GM21576 (cell line): ENCODE measurements at regions not wholly inside any gene's neighbourhood (a gene's known extent, or its start where the extent isn't known, plus 50 kb on each side); places are given as distances from the start of the nearest gene placed in this dataset.

Experiments
- ATAC-seq: cut with Tn5 transposase; IDR thresholded peaks from one replicate; pipeline ENCODE4 v1.9.1; 2021; ENCODE audit warnings: mild to moderate bottlenecking, moderate library complexity; ENCODE audit not compliant: unreplicated experiment

GRCh38 chr5:123756318-123756665 lies 244.3 kb downstream of the CSNK1G3 start:
- ATAC-seq: no peak

DNA sequence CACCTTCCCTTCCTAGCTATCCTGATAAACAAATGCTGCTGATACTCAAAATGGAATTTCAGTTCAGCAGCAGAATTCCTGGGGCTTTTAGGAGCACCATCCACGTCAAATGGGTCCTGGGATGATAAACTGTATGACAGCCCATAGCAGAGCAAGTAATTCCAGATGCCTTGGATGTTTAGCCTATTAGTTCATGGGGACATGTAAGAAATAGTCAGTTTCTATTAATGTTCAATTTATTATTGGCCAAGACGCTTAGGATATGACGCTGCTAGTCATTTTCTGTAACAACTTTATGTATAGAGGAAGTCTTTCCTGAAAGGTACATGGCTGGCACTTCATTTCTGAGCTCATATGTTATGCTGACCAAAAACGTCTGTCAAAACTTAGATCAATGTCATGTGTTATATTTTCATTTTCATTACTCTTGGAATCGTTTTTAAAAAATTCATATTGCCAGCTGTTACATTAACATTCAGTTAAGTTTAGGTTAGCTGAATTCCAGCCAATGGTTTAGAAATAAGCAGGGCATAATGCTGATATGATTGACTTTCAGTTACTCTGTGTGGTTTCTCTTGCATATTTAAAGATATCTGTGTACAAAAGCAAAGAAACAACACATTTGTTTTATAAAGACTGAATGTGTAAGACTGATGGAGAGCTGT lies 243.8 kb downstream of the CSNK1G3 start:
- no peak for ATAC-seq

DNA sequence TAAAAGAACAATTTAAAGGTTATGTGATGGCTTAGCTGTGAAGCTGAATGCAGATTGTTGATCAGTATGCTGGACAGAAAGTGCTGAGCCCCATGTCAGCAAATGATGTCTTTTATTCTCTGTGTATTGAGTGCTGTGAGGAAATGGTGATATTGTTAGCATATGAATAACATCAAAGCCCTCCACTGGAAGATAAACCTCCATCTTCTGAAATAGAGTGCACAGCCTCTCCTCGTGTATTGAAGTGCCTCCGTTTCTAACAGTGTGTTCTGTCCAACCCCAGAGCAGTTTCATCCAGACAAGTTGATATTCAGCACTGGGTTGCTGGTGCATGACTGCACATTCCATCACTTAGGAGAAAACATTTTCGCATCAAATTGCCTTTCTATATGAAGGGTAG lies 242.9 kb downstream of the CSNK1G3 start:
- ATAC-seq: no peak

DNA sequence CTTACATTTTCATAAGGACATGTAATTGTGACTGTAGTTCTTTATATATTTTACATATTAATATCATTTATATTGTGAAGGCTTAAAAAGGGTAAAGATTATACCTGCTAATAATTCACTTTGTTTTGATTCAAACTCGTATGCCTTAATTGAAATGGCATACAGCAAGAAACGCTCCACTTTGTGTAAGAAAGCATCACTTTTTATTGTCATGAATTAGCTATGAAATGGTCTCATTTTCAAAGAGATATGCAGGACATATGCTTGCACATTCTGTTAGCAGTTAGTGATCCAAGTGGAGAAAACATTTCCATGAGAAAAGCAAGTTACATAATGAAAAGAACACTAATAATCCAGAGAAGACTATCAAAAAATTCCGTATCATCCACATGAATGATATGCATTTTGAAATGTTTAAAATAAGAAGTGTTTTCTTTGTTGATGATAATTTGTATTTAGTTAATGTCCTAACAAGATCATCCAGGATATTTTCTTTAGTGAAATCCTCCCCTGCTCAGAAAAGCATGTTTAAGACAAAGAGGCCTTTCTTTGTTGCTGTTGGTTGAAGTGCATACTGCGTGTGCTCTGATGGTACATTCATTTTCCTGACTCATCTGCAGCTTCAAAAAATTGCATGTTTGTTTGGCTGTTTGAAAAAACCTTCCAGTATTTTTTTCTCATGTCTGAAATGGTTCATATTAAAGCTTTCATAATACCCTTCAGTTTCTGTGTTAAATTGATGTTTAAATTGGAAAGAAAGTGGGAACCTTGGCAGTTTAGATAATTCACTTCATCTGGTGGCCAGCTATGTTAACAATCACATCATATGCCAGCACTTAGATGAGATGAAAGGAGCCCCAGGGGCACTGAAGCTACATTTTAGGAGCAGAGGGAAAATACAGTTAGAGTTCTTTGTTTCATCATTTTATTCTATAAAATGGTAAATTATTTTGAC lies 242.2 kb downstream of the CSNK1G3 start:
- no peak for ATAC-seq

DNA sequence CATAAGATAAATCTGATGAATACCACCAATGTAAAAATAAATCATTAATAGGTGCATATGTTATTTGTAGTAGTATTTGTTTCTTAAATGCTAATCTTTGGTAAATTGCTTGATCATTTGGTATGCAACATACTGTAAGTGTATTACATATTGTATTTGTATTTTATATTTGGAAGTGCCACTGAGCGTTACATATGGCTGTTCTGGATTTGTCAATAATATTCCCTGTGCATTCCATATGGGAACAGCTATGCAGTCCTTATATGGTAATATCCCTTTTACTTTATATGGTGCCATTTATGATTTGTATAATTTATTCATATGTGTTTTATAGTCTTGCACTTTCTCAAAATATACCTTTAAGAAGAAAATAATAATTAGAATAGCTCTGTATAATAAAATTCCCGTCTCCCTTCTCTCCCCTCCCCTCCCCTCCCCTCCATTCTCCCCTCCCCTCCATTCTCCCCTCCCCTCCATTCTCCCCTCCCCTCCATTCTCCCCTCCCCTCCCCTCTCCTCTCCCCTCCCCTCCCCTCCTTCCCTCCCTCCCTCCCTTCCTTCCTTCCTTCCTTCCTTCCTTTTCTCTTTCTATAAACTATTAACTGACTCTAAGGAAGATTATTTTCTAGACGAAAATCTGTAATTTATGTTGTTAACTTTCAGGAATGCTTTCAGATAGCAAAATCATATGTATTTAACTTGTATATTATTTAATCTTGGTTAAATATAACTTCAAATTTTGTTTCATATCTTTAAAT lies 241.4 kb downstream of the CSNK1G3 start:
- no peak for ATAC-seq

- no peak for ATAC-seq
Measured at GRCh38 chr5:123752552-123753179, 240.7 kb downstream of the CSNK1G3 start.

DNA sequence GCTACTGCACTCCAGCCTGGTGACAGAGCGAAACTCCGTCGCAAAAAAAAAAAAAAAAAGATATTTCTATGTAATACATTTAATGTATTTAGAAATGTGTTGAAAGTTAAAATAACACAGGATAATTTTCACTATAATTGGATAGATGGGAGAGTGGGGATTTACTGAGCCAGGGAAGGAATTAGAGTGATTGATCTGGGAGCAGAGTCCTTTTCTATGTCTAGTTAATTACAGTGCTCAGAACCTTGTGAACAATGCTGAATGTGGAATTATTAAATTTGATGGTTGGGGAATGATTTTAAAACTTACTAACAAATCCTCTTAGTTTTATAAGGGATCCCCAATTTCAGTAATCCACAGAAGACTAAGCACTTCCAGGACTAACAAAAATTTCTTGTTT lies 239.7 kb downstream of the CSNK1G3 start:
- no peak for ATAC-seq

DNA sequence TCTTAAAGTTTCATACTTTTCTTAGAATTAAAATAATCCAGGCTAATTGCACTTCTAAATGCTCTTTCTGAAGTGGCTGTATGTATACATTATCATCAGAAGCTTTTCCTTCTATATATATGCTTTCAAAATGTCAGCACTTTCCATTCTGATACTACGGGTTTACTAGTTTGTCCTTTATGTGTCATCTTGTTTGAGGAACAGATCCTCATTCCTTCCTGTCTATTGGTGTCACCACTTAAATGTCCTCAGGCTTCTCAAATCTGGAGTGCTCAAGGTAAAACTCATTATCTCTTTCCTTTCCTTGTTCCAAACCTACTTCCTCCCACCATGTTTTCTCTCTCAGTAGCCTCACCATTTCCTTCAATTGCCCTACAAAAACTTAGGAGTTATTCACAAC lies 236.3 kb downstream of the CSNK1G3 start:
- ATAC-seq: no peak

GRCh38 chr5:123746683-123747360 lies 234.8 kb downstream of the CSNK1G3 start:
- no peak for ATAC-seq

GRCh38 chr5:123743990-123744583 lies 232.1 kb downstream of the CSNK1G3 start:
- no peak for ATAC-seq

- ATAC-seq: no peak
Measured at GRCh38 chr5:123735384-123735783, 223.4 kb downstream of the CSNK1G3 start.

GRCh38 chr5:123732257-123732656 lies 220.3 kb downstream of the CSNK1G3 start:
- no peak for ATAC-seq

DNA sequence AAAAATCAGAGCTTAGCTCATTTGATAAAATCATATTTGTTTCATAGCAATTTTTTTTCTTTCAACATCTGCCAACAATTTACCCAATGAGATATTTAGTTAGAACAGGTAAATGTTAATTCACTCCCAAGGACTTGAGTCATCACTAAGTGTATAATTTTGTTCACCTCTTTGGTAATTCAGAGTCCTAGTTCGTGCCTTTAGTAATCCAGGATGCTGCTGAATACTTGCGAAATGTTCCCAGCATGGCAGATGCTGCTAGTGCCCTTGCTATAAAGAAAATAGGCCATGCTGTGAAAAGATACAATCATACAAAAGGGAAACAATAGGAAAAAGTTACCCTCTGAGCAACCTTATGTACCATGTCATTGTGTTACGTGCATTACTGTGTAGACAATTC lies 210.5 kb downstream of the CSNK1G3 start:
- no peak for ATAC-seq

GRCh38 chr5:123721675-123722276 lies 209.8 kb downstream of the CSNK1G3 start:
- ATAC-seq: no peak

DNA sequence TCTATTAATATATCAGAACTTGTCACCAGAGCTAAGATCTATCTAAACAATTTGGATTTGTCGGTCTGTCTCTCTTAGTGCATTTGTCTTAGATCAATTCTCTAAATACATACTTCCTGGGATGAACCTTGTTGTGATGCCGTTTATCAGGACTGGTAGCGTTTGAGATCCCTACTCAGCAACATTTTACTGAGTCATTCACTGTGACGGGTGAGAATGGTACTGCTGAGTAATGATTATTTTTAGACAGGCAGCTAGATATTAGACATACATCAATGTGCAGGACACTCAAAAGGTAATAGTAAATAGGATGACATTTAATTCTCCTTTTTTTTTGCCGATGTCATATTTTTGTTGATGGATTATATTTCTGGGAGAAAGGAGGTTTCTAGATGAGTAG lies 209.0 kb downstream of the CSNK1G3 start:
- ATAC-seq: no peak

DNA sequence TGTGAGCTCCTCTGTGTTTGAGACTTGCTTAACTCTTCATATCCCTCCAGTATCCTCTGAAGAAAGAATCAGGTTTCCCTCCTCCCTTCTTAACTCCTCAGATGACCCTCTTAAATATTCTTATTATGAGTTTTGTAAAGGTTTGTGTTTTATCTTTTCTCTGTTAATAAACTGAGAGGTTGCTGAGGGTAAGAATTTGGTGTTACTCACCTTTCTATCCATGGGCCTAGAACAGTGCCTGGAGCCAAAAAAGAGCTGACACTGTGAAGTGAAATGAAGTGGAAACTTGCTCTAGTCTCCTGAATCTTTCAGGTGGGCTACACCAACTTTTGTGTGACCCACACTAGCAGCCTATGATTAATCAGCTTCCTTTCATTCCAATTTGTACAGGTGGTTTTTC lies 208.4 kb downstream of the CSNK1G3 start:
- ATAC-seq: no peak

- no peak for ATAC-seq
Measured at GRCh38 chr5:123719004-123719403, 207.0 kb downstream of the CSNK1G3 start.

GRCh38 chr5:123718238-123718637 lies 206.3 kb downstream of the CSNK1G3 start:
- no peak for ATAC-seq

DNA sequence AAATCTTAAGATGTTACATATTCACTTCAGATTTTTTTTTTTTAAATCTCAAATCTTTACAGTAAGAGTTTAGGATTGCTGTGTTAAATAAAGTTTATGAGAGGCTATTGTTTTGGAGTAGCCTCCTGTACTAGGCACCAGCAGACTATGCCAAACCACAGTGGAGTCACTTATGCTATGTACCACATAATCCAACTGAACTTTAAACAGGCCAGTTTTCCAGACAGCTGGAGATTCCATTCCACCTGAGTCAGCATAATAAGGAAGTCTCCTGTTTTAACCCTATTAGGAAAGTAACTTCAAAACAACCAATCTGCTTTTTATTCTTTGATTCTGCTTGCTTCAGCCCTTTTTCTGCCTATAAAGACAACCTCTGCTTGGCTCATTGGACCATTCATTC lies 205.2 kb downstream of the CSNK1G3 start:
- ATAC-seq: no peak

DNA sequence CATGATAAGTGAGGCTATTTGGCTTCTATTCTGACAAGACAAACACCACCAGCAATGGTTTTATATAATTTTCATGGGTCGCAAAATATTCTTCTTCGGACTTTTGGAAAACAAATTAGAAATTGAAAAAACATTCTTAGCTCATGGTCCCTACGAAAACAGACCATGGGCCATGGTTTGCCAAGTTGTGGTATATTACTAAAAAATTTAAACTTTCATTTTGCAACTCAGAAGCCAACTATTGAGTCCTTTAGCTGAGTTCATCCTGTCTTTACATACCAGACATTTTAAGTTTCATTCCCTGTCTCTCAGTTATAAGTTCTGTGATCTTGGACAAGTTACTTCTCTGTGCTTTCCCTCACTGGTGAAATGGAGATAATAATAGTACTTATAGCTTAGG lies 198.1 kb downstream of the CSNK1G3 start:
- no peak for ATAC-seq
